GM23338 (cell line): ENCODE measurements at regions not wholly inside any gene's neighbourhood (a gene's known extent, or its start where the extent isn't known, plus 50 kb on each side); places are given as distances from the start of the nearest gene placed in this dataset.

Experiments
- ATAC-seq: fragments of 200-7000 bp; cut with Tn5 transposase; 3 replicates; pipeline ENCODE4 v1.9.1; 2020
- DNase-seq: peaks from one replicate; pipeline ENCODE4 v3.0.0-alpha.2; 2015; ENCODE audit warnings: low spot score
- H2AFZ ChIP-seq: fragments of 200-600 bp; sonication (generic); 2 replicates; pipeline ENCODE4 v1.8.0; 2016; ENCODE audit warnings: antibody characterized with exemption, mild to moderate bottlenecking, moderate library complexity
- H3F3A ChIP-seq: fragments of 200-600 bp; sonication (generic); replicated peaks from 2 replicates; pipeline ENCODE4 v1.8.0; 2017; ENCODE audit warnings: antibody characterized with exemption, mixed run types, low read depth
- H3K27ac ChIP-seq: fragments of 200-600 bp; sonication (generic); 2 replicates; pipeline ENCODE4 v1.6.1; 2016; ENCODE audit warnings: low read depth
- H3K27me3 ChIP-seq: fragments of 200-600 bp; sonication (generic); 2 replicates; pipeline ENCODE4 v1.8.0; 2016; ENCODE audit warnings: mild to moderate bottlenecking, mixed run types, moderate library complexity; ENCODE audit not compliant: insufficient read depth
- H3K36me3 ChIP-seq: fragments of 200-600 bp; sonication (generic); 2 replicates; pipeline ENCODE4 v1.8.0; 2016; ENCODE audit warnings: mild to moderate bottlenecking; ENCODE audit not compliant: insufficient read depth
- H3K4me1 ChIP-seq: fragments of 200-600 bp; sonication (generic); 2 replicates; pipeline ENCODE4 v1.8.0; 2016; ENCODE audit warnings: mild to moderate bottlenecking, moderate library complexity; ENCODE audit not compliant: insufficient read depth
- H3K4me2 ChIP-seq: fragments of 200-600 bp; sonication (generic); 2 replicates; pipeline ENCODE4 v1.7.1; 2017; ENCODE audit warnings: mixed run types
- H3K4me3 ChIP-seq: fragments of 200-600 bp; sonication (generic); 2 replicates; pipeline ENCODE4 v1.6.1; 2016; ENCODE audit warnings: mixed run types
- H3K79me2 ChIP-seq: fragments of 200-600 bp; sonication (generic); replicated peaks from 2 replicates; pipeline ENCODE4 v1.8.0; 2017; ENCODE audit warnings: mild to moderate bottlenecking; ENCODE audit not compliant: insufficient read depth
- H3K9me2 ChIP-seq: fragments of 200-600 bp; sonication (generic); 2 replicates; pipeline ENCODE4 v1.8.0; 2017; ENCODE audit not compliant: insufficient read depth
- H4K20me1 ChIP-seq: fragments of 200-600 bp; sonication (generic); replicated peaks from 2 replicates; pipeline ENCODE4 v1.8.0; 2017; ENCODE audit warnings: mild to moderate bottlenecking; ENCODE audit not compliant: insufficient read depth
- H3K27ac Mint-ChIP-seq: 2 replicates; pipeline ENCODE4 v1.8.0; 2020; ENCODE audit warnings: inconsistent platforms, mild to moderate bottlenecking, moderate library complexity, mixed read lengths
- H3K27me3 Mint-ChIP-seq: 3 replicates; pipeline ENCODE4 v1.8.0; 2022; ENCODE audit warnings: low read depth, mild to moderate bottlenecking, moderate library complexity, mixed read lengths, inconsistent platforms; ENCODE audit not compliant: insufficient read depth, poor library complexity
- H3K36me3 Mint-ChIP-seq: 3 replicates; pipeline ENCODE4 v1.8.0; 2021; ENCODE audit warnings: low read depth, mild to moderate bottlenecking, inconsistent platforms, moderate library complexity, mixed read lengths
- H3K4me1 Mint-ChIP-seq: 3 replicates; pipeline ENCODE4 v1.8.0; 2020; ENCODE audit warnings: mild to moderate bottlenecking, inconsistent platforms, mixed read lengths
- H3K4me3 Mint-ChIP-seq: 3 replicates; pipeline ENCODE4 v1.8.0; 2021; ENCODE audit warnings: moderate library complexity, mild to moderate bottlenecking, inconsistent platforms, mixed read lengths
- H3K9me3 Mint-ChIP-seq: 3 replicates; pipeline ENCODE4 v1.8.0; 2020; ENCODE audit warnings: moderate library complexity, mild to moderate bottlenecking, inconsistent platforms, mixed read lengths
- CTCF ChIP-seq, 2 experiments: fragments of 200-600 bp in 1 of 2; sonication (generic) in 1 of 2; conservative IDR thresholded peaks; 2 replicates each; pipeline versions ENCODE4 v1.5.1 to v1.6.1; 2016 to 2017; ENCODE audit warnings: antibody characterized with exemption in 2 of 2, low read depth in 2 of 2, mild to moderate bottlenecking in 2 of 2, moderate library complexity in 1 of 2
- EZH2 ChIP-seq: fragments of 200-600 bp; sonication (generic); IDR thresholded peaks from one replicate; pipeline ENCODE4 v1.8.0; 2017; ENCODE audit warnings: antibody characterized with exemption, mild to moderate bottlenecking, low read depth; ENCODE audit not compliant: unreplicated experiment
- EZH2phosphoT487 ChIP-seq: fragments of 200-600 bp; sonication (generic); IDR thresholded peaks from one replicate; pipeline ENCODE4 v1.8.1; 2018; ENCODE audit warnings: antibody characterized with exemption; ENCODE audit not compliant: unreplicated experiment
- JUNB ChIP-seq: IDR thresholded peaks from one replicate; pipeline ENCODE4 v1.6.1; 2016; ENCODE audit warnings: antibody characterized with exemption; ENCODE audit not compliant: unreplicated experiment
- POLR2AphosphoS5 ChIP-seq: IDR thresholded peaks from 2 replicates; pipeline ENCODE4 v1.6.1; 2016; ENCODE audit warnings: antibody characterized with exemption, low read depth
- STAT1 ChIP-seq: IDR thresholded peaks from one replicate; pipeline ENCODE4 v1.6.1; 2016; ENCODE audit warnings: antibody characterized with exemption; ENCODE audit not compliant: unreplicated experiment
- ZNF114 ChIP-seq: fragments of 250-450 bp; sonication (Bioruptor Pico); IDR thresholded peaks from 2 replicates; pipeline ENCODE4 v1.5.0; 2020; ENCODE audit warnings: mild to moderate bottlenecking, moderate library complexity
- ZNF462 ChIP-seq: fragments of 250-450 bp; sonication (Bioruptor Pico); IDR thresholded peaks from 2 replicates; pipeline ENCODE4 v1.5.0; 2020; ENCODE audit warnings: mild to moderate bottlenecking, moderate library complexity
- TF ChIP-seq, protein P1 (sequence below): IDR thresholded peaks from one replicate; pipeline ENCODE4 v1.6.1; 2018; ENCODE audit warnings: antibody characterized with exemption; ENCODE audit not compliant: unreplicated experiment
- TF ChIP-seq, protein P2 (sequence below): IDR thresholded peaks from 2 replicates; pipeline ENCODE4 v1.6.1; 2016; ENCODE audit warnings: antibody characterized with exemption

- no peak overlapping the region for H3K27ac Mint-ChIP-seq
- no peak overlapping the region for H3K4me2 ChIP-seq
- no peaks in the 10 kb centered on the region for H3K36me3 ChIP-seq
- H3F3A ChIP-seq, result no peaks in the 10 kb centered on the region
- H3K27me3 Mint-ChIP-seq, result no peaks in the 10 kb centered on the region
- no peak overlapping the region for H2AFZ ChIP-seq
- ATAC-seq (no peak), DNase-seq (no peak)
- H3K4me3 ChIP-seq, result no peak overlapping the region
- H3K27ac ChIP-seq, result no peak overlapping the region
- peaks cover 12% of the 10 kb centered on the region for H3K9me3 Mint-ChIP-seq
- no peak for TF ChIP-seq CTCF (conservative IDR thresholded peaks at IDR 0.05; ENCODE audit: low read depth in 2 of 2)
- TF ChIP-seq EZH2, result no peak
- no peak for TF ChIP-seq POLR2AphosphoS5
- peaks cover 8% of the 10 kb centered on the region; the same call in 2 of the 3 replicates for H3K36me3 Mint-ChIP-seq
- H3K4me1 Mint-ChIP-seq, result peaks cover 2% of the 10 kb centered on the region; the same call in 2 of the 3 replicates
- H3K9me2 ChIP-seq, result no peaks in the 10 kb centered on the region
- H3K79me2 ChIP-seq, result no peaks in the 10 kb centered on the region
- H4K20me1 ChIP-seq, result no peaks in the 10 kb centered on the region
- H3K4me1 ChIP-seq, result peaks cover under 1% of the 10 kb centered on the region; the same call in 1 of the 2 replicates
- no peak overlapping the region for H3K4me3 Mint-ChIP-seq
- H3K27me3 ChIP-seq, result no peaks in the 10 kb centered on the region
Measured at GRCh38 chrX:35670889-35671288, 127.3 kb upstream of the MAGEB16 start.

GRCh38 chrX:35675151-35675550 lies 123.0 kb upstream of the MAGEB16 start:
- H3F3A ChIP-seq, result no peaks in the 10 kb centered on the region
- no peak overlapping the region for H3K4me3 ChIP-seq
- Mint-ChIP-seq H3K9me3 (no peaks in the 10 kb centered on the region), H3K4me3 (no peak overlapping the region), H3K27me3 (no peaks in the 10 kb centered on the region), H3K4me1 (no peaks in the 10 kb centered on the region), H3K36me3 (no peaks in the 10 kb centered on the region), H3K27ac (no peak overlapping the region)
- no peak overlapping the region for H3K27ac ChIP-seq
- ATAC-seq (no peak), DNase-seq (no peak)
- no peaks in the 10 kb centered on the region for H4K20me1 ChIP-seq
- H3K36me3 ChIP-seq, result no peaks in the 10 kb centered on the region
- no peak overlapping the region for H3K4me2 ChIP-seq
- no peaks in the 10 kb centered on the region for H3K27me3 ChIP-seq
- no peaks in the 10 kb centered on the region for H3K4me1 ChIP-seq
- no peaks in the 10 kb centered on the region for H3K79me2 ChIP-seq
- no peaks in the 10 kb centered on the region for H3K9me2 ChIP-seq
- H2AFZ ChIP-seq, result no peak overlapping the region
- no peak for TF ChIP-seq POLR2AphosphoS5
- TF ChIP-seq ZNF462, result no peak
- TF ChIP-seq, protein P1, sequence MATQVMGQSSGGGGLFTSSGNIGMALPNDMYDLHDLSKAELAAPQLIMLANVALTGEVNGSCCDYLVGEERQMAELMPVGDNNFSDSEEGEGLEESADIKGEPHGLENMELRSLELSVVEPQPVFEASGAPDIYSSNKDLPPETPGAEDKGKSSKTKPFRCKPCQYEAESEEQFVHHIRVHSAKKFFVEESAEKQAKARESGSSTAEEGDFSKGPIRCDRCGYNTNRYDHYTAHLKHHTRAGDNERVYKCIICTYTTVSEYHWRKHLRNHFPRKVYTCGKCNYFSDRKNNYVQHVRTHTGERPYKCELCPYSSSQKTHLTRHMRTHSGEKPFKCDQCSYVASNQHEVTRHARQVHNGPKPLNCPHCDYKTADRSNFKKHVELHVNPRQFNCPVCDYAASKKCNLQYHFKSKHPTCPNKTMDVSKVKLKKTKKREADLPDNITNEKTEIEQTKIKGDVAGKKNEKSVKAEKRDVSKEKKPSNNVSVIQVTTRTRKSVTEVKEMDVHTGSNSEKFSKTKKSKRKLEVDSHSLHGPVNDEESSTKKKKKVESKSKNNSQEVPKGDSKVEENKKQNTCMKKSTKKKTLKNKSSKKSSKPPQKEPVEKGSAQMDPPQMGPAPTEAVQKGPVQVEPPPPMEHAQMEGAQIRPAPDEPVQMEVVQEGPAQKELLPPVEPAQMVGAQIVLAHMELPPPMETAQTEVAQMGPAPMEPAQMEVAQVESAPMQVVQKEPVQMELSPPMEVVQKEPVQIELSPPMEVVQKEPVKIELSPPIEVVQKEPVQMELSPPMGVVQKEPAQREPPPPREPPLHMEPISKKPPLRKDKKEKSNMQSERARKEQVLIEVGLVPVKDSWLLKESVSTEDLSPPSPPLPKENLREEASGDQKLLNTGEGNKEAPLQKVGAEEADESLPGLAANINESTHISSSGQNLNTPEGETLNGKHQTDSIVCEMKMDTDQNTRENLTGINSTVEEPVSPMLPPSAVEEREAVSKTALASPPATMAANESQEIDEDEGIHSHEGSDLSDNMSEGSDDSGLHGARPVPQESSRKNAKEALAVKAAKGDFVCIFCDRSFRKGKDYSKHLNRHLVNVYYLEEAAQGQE, result no peak
- no peak for TF ChIP-seq JUNB
- TF ChIP-seq, protein P2, sequence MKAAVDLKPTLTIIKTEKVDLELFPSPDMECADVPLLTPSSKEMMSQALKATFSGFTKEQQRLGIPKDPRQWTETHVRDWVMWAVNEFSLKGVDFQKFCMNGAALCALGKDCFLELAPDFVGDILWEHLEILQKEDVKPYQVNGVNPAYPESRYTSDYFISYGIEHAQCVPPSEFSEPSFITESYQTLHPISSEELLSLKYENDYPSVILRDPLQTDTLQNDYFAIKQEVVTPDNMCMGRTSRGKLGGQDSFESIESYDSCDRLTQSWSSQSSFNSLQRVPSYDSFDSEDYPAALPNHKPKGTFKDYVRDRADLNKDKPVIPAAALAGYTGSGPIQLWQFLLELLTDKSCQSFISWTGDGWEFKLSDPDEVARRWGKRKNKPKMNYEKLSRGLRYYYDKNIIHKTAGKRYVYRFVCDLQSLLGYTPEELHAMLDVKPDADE, result no peak
- no peak for TF ChIP-seq STAT1
- TF ChIP-seq ZNF114 (CRISPR knock-in tag), result no peak
- no peak for TF ChIP-seq EZH2
- no peak for TF ChIP-seq EZH2phosphoT487
